ENCODE measurements at regions not wholly inside any gene's neighbourhood (a gene's known extent, or its start where the extent isn't known, plus 50 kb on each side); places are given as distances from the start of the nearest gene placed in this dataset.

- DNase-seq, result no peak
These were observed 52.1 kb upstream of the SLC24A2 start for GRCh38 chr9:19840953-19841352.
